IMR-90 (cell line): ENCODE measurements at regions not wholly inside any gene's neighbourhood (a gene's known extent, or its start where the extent isn't known, plus 50 kb on each side); places are given as distances from the start of the nearest gene placed in this dataset.

Experiments
- ATAC-seq: fragments of 200-7000 bp; cut with Tn5 transposase; 2 replicates; pipeline ENCODE4 v1.9.1; 2020; ENCODE audit warnings: low read depth, mild to moderate bottlenecking, moderate library complexity
- BruUV-seq: library from RNA; stranded (reverse); fragments of 400-500 nt; replicated peaks from 2 replicates; lab custom pipeline; 2021; lab: Mats Ljungman, UMichigan
- CTCF ChIA-PET: fragments of 300-600 bp; formaldehyde crosslinking; extraction: SDS; loops from one replicate; lab custom pipeline; 2021; ENCODE audit warnings: antibody characterized with exemption; lab: Yijun Ruan, JAX
- POLR2A ChIA-PET: fragments of 300-600 bp; sonication (Branson Sonifier 250); formaldehyde crosslinking; loops from one replicate; lab custom pipeline; 2022; ENCODE audit warnings: antibody characterized with exemption; ENCODE audit not compliant: unreplicated experiment; lab: Charles Lee
- DNase-seq: peaks from one replicate; pipeline ENCODE4 v3.0.0; 2013
- H2AFZ ChIP-seq: replicated peaks from 2 replicates; pipeline ENCODE3; 2013; ENCODE audit warnings: low read length, mild to moderate bottlenecking; ENCODE audit not compliant: poor library complexity
- H2AK5ac ChIP-seq: 2 replicates; pipeline ENCODE4 v1.6.1; 2013; ENCODE audit warnings: low read depth, low read length, inconsistent platforms
- H2AK9ac ChIP-seq: replicated peaks from 2 replicates; pipeline ENCODE3; 2013; ENCODE audit warnings: mild to moderate bottlenecking, low read depth, low read length, moderate library complexity; ENCODE audit not compliant: poor library complexity
- H2BK120ac ChIP-seq: 2 replicates; pipeline ENCODE4 v1.6.1; 2013; ENCODE audit warnings: low read depth, low read length, inconsistent platforms
- H2BK15ac ChIP-seq: 3 replicates; pipeline ENCODE4 v1.6.1; 2013; ENCODE audit warnings: low read depth, low read length, inconsistent platforms
- H2BK20ac ChIP-seq: 2 replicates; pipeline ENCODE4 v1.6.1; 2013; ENCODE audit warnings: low read depth, mild to moderate bottlenecking, inconsistent platforms, low read length, moderate library complexity
- H2BK5ac ChIP-seq: 2 replicates; pipeline ENCODE4 v1.6.1; 2013; ENCODE audit warnings: mild to moderate bottlenecking, low read depth, low read length, inconsistent platforms; ENCODE audit not compliant: poor library complexity, severe bottlenecking
- H3K14ac ChIP-seq: replicated peaks from 2 replicates; pipeline ENCODE4 v1.6.1; 2013; ENCODE audit warnings: low read depth, low read length, inconsistent platforms
- H3K18ac ChIP-seq: 2 replicates; pipeline ENCODE4 v1.6.1; 2013; ENCODE audit warnings: low read depth, low read length, control low read depth
- H3K23ac ChIP-seq: 2 replicates; pipeline ENCODE4 v1.6.1; 2013; ENCODE audit warnings: low read depth, low read length, inconsistent platforms
- H3K27ac ChIP-seq: 2 replicates; pipeline ENCODE4 v1.5.1; 2013; ENCODE audit warnings: mild to moderate bottlenecking, control low read depth, low read length; ENCODE audit not compliant: insufficient read depth
- H3K27me3 ChIP-seq: 2 replicates; pipeline ENCODE4 v1.6.1; 2013; ENCODE audit warnings: low read length; ENCODE audit not compliant: control insufficient read depth, insufficient read depth
- H3K36me3 ChIP-seq: 2 replicates; pipeline ENCODE4 v1.6.1; 2013; ENCODE audit warnings: low read length, mixed read lengths; ENCODE audit not compliant: control insufficient read depth, insufficient read depth
- H3K4ac ChIP-seq: 2 replicates; pipeline ENCODE4 v1.6.1; 2013; ENCODE audit warnings: low read depth, low read length, inconsistent platforms
- H3K4me1 ChIP-seq: 2 replicates; pipeline ENCODE4 v1.6.1; 2013; ENCODE audit warnings: low read length, mixed read lengths; ENCODE audit not compliant: control insufficient read depth, insufficient read depth
- H3K4me2 ChIP-seq: 2 replicates; pipeline ENCODE4 v1.6.1; 2013; ENCODE audit warnings: low read depth, mild to moderate bottlenecking, control low read depth, low read length, moderate library complexity
- H3K4me3 ChIP-seq: 2 replicates; pipeline ENCODE4 v1.5.1; 2013; ENCODE audit warnings: low read depth, mild to moderate bottlenecking, control low read depth, low read length, moderate library complexity; ENCODE audit not compliant: insufficient read depth
- H3K56ac ChIP-seq: 2 replicates; pipeline ENCODE4 v1.6.1; 2013; ENCODE audit warnings: low read length, inconsistent platforms; ENCODE audit not compliant: insufficient read depth; ENCODE audit errors: extremely low read depth
- H3K79me1 ChIP-seq, 2 experiments: 2 replicates each; pipeline ENCODE4 v1.6.1; 2013; ENCODE audit warnings: low read length in 2 of 2, inconsistent platforms in 1 of 2, low read depth in 1 of 2
- H3K9ac ChIP-seq: 2 replicates; pipeline ENCODE4 v1.6.1; 2013; ENCODE audit warnings: low read depth, low read length, control low read depth
- H3K9me1 ChIP-seq: 2 replicates; pipeline ENCODE4 v1.6.1; 2013; ENCODE audit warnings: low read length, inconsistent platforms; ENCODE audit not compliant: insufficient read depth
- H3K9me3 ChIP-seq: 2 replicates; pipeline ENCODE4 v1.6.1; 2013; ENCODE audit warnings: low read length; ENCODE audit not compliant: control insufficient read depth, insufficient read depth
- H4K20me1 ChIP-seq: 2 replicates; pipeline ENCODE4 v1.6.1; 2013; ENCODE audit warnings: low read length, inconsistent platforms; ENCODE audit not compliant: insufficient read depth
- H4K5ac ChIP-seq: 2 replicates; pipeline ENCODE4 v1.6.1; 2013; ENCODE audit warnings: mild to moderate bottlenecking, low read depth, low read length, control low read depth
- H4K8ac ChIP-seq, 2 experiments: 2 replicates each; pipeline ENCODE4 v1.6.1; 2013; ENCODE audit warnings: low read depth in 2 of 2, low read length in 2 of 2, control low read depth in 1 of 2, inconsistent platforms in 1 of 2
- H4K91ac ChIP-seq: 2 replicates; pipeline ENCODE4 v1.6.1; 2013; ENCODE audit warnings: low read depth, low read length, inconsistent platforms; ENCODE audit not compliant: insufficient read depth
- BHLHE40 ChIP-seq: fragments of 150-350 bp; IDR thresholded peaks from 2 replicates; pipeline ENCODE4 v1.6.1; 2016; ENCODE audit warnings: mild to moderate bottlenecking, low read depth, low read length
- MAZ ChIP-seq: IDR thresholded peaks from 2 replicates; pipeline ENCODE4 v1.6.1; 2012; ENCODE audit warnings: low read depth, mild to moderate bottlenecking, low read length, improper control_type of control experiment, moderate library complexity, borderline replicate concordance
- MXI1 ChIP-seq: IDR thresholded peaks from 2 replicates; pipeline ENCODE4 v1.6.1; 2012; ENCODE audit warnings: low read depth, mild to moderate bottlenecking, low read length, moderate library complexity, borderline replicate concordance
- RCOR1 ChIP-seq: IDR thresholded peaks from 2 replicates; pipeline ENCODE4 v1.6.1; 2012; ENCODE audit warnings: mild to moderate bottlenecking, low read length, improper control_type of control experiment; ENCODE audit not compliant: insufficient replicate concordance
- SMC3 ChIP-seq: fragments of 150-350 bp; IDR thresholded peaks from 2 replicates; pipeline ENCODE4 v1.6.1; 2016; ENCODE audit warnings: low read depth, mild to moderate bottlenecking, antibody characterized with exemption, low read length, moderate library complexity
- WGBS, 2 experiments: methylation state at CpG; one replicate each; pipeline versions ENCODE4 v1.1.5 to v1.1.7; 2013; ENCODE audit warnings: missing lambda C conversion rate in 2 of 2; ENCODE audit not compliant: insufficient read length in 1 of 2; ENCODE audit errors: extremely low coverage in 2 of 2; 5-methylcytosine and 5-hydroxymethylcytosine counted together
- dilution Hi-C: fragments of 300-500 bp; cut with HindIII; formaldehyde crosslinking; loops from one replicate; pipeline ENCODE4 v1.14.3; 2018; ENCODE audit warnings: low sequenced_read_pairs; ENCODE audit not compliant: unreplicated experiment
- in situ Hi-C: fragments of 300-500 bp; cut with MboI; formaldehyde crosslinking; loops from 3 replicates; pipeline ENCODE4 v1.14.3; 2019; ENCODE audit warnings: low sequenced_read_pairs, inconsistent platforms, mixed read lengths
- intact Hi-C: fragments of 100-400 bp; cut with micrococcal nuclease; formaldehyde crosslinking; loops from 2 replicates; pipeline ENCODE4 v1.10.0; 2022

DNA sequence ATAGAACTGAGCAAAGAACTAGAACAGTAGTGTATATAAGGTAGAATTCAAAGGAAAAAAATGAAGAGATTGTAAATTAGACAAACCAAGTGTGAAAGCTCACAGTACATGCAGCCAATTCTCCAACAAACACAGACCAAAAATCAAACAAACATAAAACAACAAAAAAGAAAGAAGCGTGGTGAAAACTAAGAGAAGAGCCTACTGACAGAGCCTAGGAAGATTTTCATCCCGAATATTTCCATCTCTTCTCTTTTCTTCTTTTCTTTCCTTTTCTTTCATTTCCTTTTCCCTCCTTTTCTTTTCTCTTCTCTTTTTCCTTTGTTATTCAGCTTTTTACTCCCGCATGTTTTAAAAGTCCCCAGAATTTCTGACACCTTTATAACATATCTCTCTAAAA is 1103.6 kb downstream of the CDH8 start:
- in situ Hi-C loops: no loop called here
- no peaks in the 10 kb centered on the region for H3K79me1 ChIP-seq
- H3K23ac ChIP-seq: no peak overlapping the region
- WGBS, 2 experiments: no CpG with 5 or more reads among the region's 3 CpGs
- H4K5ac ChIP-seq: no peak overlapping the region
- TF ChIP-seq SMC3: no peak
- no peak for TF ChIP-seq RCOR1
- no peak for TF ChIP-seq MAZ
- no peak for TF ChIP-seq MXI1
- TF ChIP-seq BHLHE40: no peak
- dilution Hi-C loops: no loop called here
- H3K27ac ChIP-seq: no peak overlapping the region
- peaks cover 5% of the 10 kb centered on the region; the same call in 1 of the 2 replicates for H3K9me3 ChIP-seq
- no peak overlapping the region for H4K8ac ChIP-seq
- H3K4me3 ChIP-seq: no peak overlapping the region
- H3K14ac ChIP-seq: no peak overlapping the region
- no peak overlapping the region for H3K9ac ChIP-seq
- H4K20me1 ChIP-seq: no peaks in the 10 kb centered on the region
- ChIA-PET POLR2A (no interaction called here), CTCF (no interaction called here)
- no peak overlapping the region for H2BK5ac ChIP-seq
- H3K56ac ChIP-seq: no peak overlapping the region
- H2BK120ac ChIP-seq: no peak overlapping the region
- H3K9me1 ChIP-seq: no peaks in the 10 kb centered on the region
- H4K91ac ChIP-seq: no peak overlapping the region
- intact Hi-C loops: no loop called here
- no TSS peak for BruUV-seq
- H2AFZ ChIP-seq: no peak overlapping the region
- H3K4me1 ChIP-seq: no peaks in the 10 kb centered on the region
- H3K4ac ChIP-seq: no peak overlapping the region
- H3K36me3 ChIP-seq: no peaks in the 10 kb centered on the region
- DNase-seq: no peak
- no peak overlapping the region for H2AK9ac ChIP-seq
- no peaks in the 10 kb centered on the region for H3K27me3 ChIP-seq
- H2BK20ac ChIP-seq: no peak overlapping the region
- H3K18ac ChIP-seq: no peak overlapping the region
- ATAC-seq: no peak
- H2BK15ac ChIP-seq: no peak overlapping the region
- H3K4me2 ChIP-seq: no peak overlapping the region
- no peak overlapping the region for H2AK5ac ChIP-seq
